NCI-H2029 (cell line): ENCODE measurements at regions not wholly inside any gene's neighbourhood (a gene's known extent, or its start where the extent isn't known, plus 50 kb on each side); places are given as distances from the start of the nearest gene placed in this dataset.
"Not testable (repeated sequence)": the region's sequence is repeated elsewhere in the genome, so short reads cannot be mapped to it uniquely, and the experiment has no call there.

Experiments
- DNase-seq: peaks from one replicate; lab custom pipeline; 2025; lab: John Stamatoyannopoulos, UW

- no peak for DNase-seq
Observed at GRCh38 chr5:125045646-125046045, 299.2 kb upstream of the ZNF608 start.

GRCh38 chr5:125046838-125047237 lies 300.4 kb upstream of the ZNF608 start:
- DNase-seq = no peak

- no peak for DNase-seq
Observed at GRCh38 chr5:125047871-125048270, 301.4 kb upstream of the ZNF608 start.

- no peak for DNase-seq
Observed at GRCh38 chr5:125049721-125050702, 303.6 kb upstream of the ZNF608 start.

GRCh38 chr5:125050926-125051325 lies 304.5 kb upstream of the ZNF608 start:
- no peak for DNase-seq

- DNase-seq = no peak
Observed at GRCh38 chr5:125052584-125052983, 306.1 kb upstream of the ZNF608 start.

GRCh38 chr5:125053179-125053578 lies 306.7 kb upstream of the ZNF608 start:
- no peak for DNase-seq

- DNase-seq = no peak
Observed at GRCh38 chr5:125054146-125054545, 307.7 kb upstream of the ZNF608 start.

- DNase-seq = no peak
Observed at GRCh38 chr5:125056671-125057485, 310.4 kb upstream of the ZNF608 start.

- peak; percentile 61 for DNase-seq
Observed at GRCh38 chr5:125057912-125058826, 311.7 kb upstream of the ZNF608 start.

- no peak for DNase-seq
Observed at GRCh38 chr5:125059255-125060002, 313.0 kb upstream of the ZNF608 start.

GRCh38 chr5:125061726-125062125 lies 315.3 kb upstream of the ZNF608 start:
- DNase-seq = no peak

GRCh38 chr5:125064621-125065438 lies 318.4 kb upstream of the ZNF608 start:
- DNase-seq = no peak

GRCh38 chr5:125065741-125066140 lies 319.3 kb upstream of the ZNF608 start:
- no peak for DNase-seq

GRCh38 chr5:125070961-125071360 lies 324.5 kb upstream of the ZNF608 start:
- DNase-seq = no peak

- no peak for DNase-seq
Observed at GRCh38 chr5:125073090-125073489, 326.7 kb upstream of the ZNF608 start.

- DNase-seq = no peak
Observed at GRCh38 chr5:125075567-125075966, 329.1 kb upstream of the ZNF608 start.

- DNase-seq = not testable (repeated sequence)
Observed at GRCh38 chr5:125079028-125079427, 332.6 kb upstream of the ZNF608 start.

- no peak for DNase-seq
Observed at GRCh38 chr5:125081101-125081500, 334.7 kb upstream of the ZNF608 start.

GRCh38 chr5:125083981-125084380 lies 337.5 kb upstream of the ZNF608 start:
- DNase-seq = no peak
